ENCODE measurements at regions not wholly inside any gene's neighbourhood (a gene's known extent, or its start where the extent isn't known, plus 50 kb on each side); places are given as distances from the start of the nearest gene placed in this dataset.

GRCh38 chr5:6915574-6915973 is 202.3 kb downstream of the TENT4A start:
- Histone ChIP-seq H2BK120ac (ENCODE audit: low read depth, low read length) (no peak overlapping the region), H3K27me3 (ENCODE audit: control insufficient read depth in 1 of 2, insufficient read depth in 1 of 2, low read length in 2 of 2) (no peaks in the 10 kb centered on the region), H3K4me1 (ENCODE audit: control insufficient read depth, insufficient read depth, low read depth, low read length) (no peaks in the 10 kb centered on the region), H2BK12ac (ENCODE audit: low read length in 2 of 2) (no peak overlapping the region), H3K9me3 (ENCODE audit: control insufficient read depth, low read length) (peaks cover 11% of the 10 kb centered on the region), H3K4me3 (ENCODE audit: insufficient read depth in 1 of 2, low read depth in 1 of 2, low read length in 2 of 2) (no peak overlapping the region), H3K4me2 (ENCODE audit: low read length, poor library complexity, severe bottlenecking) (no peak overlapping the region), H3K27ac (ENCODE audit: low read length, poor library complexity, severe bottlenecking) (no peak overlapping the region), H3K14ac (ENCODE audit: low read length in 2 of 2) (no peak overlapping the region), H3K79me1 (replicated peaks; ENCODE audit: low read length, poor library complexity, severe bottlenecking) (no peaks in the 10 kb centered on the region), H4K8ac (ENCODE audit: low read length) (no peak overlapping the region), H2AFZ (ENCODE audit: low read depth, low read length) (no peak overlapping the region), H3K23ac (ENCODE audit: low read length in 2 of 2) (no peak overlapping the region), H3K9ac (ENCODE audit: low read length) (no peak overlapping the region), H2AK5ac (ENCODE audit: low read length, severe bottlenecking) (no peak overlapping the region), H3K4ac (ENCODE audit: low read depth in 1 of 2, low read length in 2 of 2) (no peak overlapping the region), H3K18ac (ENCODE audit: low read depth in 1 of 2, low read length in 2 of 2) (no peak overlapping the region), H2BK5ac (ENCODE audit: low read depth, low read length, poor library complexity, severe bottlenecking) (no peak overlapping the region), H4K91ac (ENCODE audit: low read length) (no peak overlapping the region), H3K36me3 (ENCODE audit: control insufficient read depth in 1 of 2, insufficient read depth in 2 of 2, low read depth in 1 of 2, low read length in 2 of 2) (no peaks in the 10 kb centered on the region), H2BK15ac (ENCODE audit: low read depth, poor library complexity, severe bottlenecking) (no peak overlapping the region)
- DNase-seq, result no peak
- WGBS, result 66% methylated on average over 3 of the region's 3 CpGs

GRCh38 chr5:6918255-6918654 is 205.0 kb downstream of the TENT4A start:
- H3K9me3 ChIP-seq (ENCODE audit: control insufficient read depth, low read length), result peaks cover 11% of the 10 kb centered on the region
- no peak overlapping the region for H3K27ac ChIP-seq (ENCODE audit: low read length, poor library complexity, severe bottlenecking)
- no peaks in the 10 kb centered on the region for H3K27me3 ChIP-seq (ENCODE audit: control insufficient read depth in 1 of 2, insufficient read depth in 1 of 2, low read length in 2 of 2)
- no peak overlapping the region for H3K4me2 ChIP-seq (ENCODE audit: low read length, poor library complexity, severe bottlenecking)
- H2BK120ac ChIP-seq (ENCODE audit: low read depth, low read length), result no peak overlapping the region
- H2BK12ac ChIP-seq (ENCODE audit: low read length in 2 of 2), result no peak overlapping the region
- no peak overlapping the region for H3K14ac ChIP-seq (ENCODE audit: low read length in 2 of 2)
- no peak overlapping the region for H4K91ac ChIP-seq (ENCODE audit: low read length)
- no peaks in the 10 kb centered on the region for H3K36me3 ChIP-seq (ENCODE audit: control insufficient read depth in 1 of 2, insufficient read depth in 2 of 2, low read depth in 1 of 2, low read length in 2 of 2)
- WGBS, result 86% methylated on average over 2 of the region's 5 CpGs
- no peak for DNase-seq
- H4K8ac ChIP-seq (ENCODE audit: low read length), result no peak overlapping the region
- H3K9ac ChIP-seq (ENCODE audit: low read length), result no peak overlapping the region
- H3K4ac ChIP-seq (ENCODE audit: low read depth in 1 of 2, low read length in 2 of 2), result no peak overlapping the region
- H3K4me3 ChIP-seq (ENCODE audit: insufficient read depth in 1 of 2, low read depth in 1 of 2, low read length in 2 of 2), result no peak overlapping the region
- H3K18ac ChIP-seq (ENCODE audit: low read depth in 1 of 2, low read length in 2 of 2), result no peak overlapping the region
- H2BK15ac ChIP-seq (ENCODE audit: low read depth, poor library complexity, severe bottlenecking), result no peak overlapping the region
- H2AK5ac ChIP-seq (ENCODE audit: low read length, severe bottlenecking), result no peak overlapping the region
- no peak overlapping the region for H3K23ac ChIP-seq (ENCODE audit: low read length in 2 of 2)
- H2AFZ ChIP-seq (ENCODE audit: low read depth, low read length), result no peak overlapping the region
- H3K79me1 ChIP-seq (replicated peaks; ENCODE audit: low read length, poor library complexity, severe bottlenecking), result no peaks in the 10 kb centered on the region
- no peaks in the 10 kb centered on the region for H3K4me1 ChIP-seq (ENCODE audit: control insufficient read depth, insufficient read depth, low read depth, low read length)
- H2BK5ac ChIP-seq (ENCODE audit: low read depth, low read length, poor library complexity, severe bottlenecking), result no peak overlapping the region

GRCh38 chr5:6920628-6921256 is 207.5 kb downstream of the TENT4A start:
- no peak overlapping the region for H3K27ac ChIP-seq (ENCODE audit: low read length, poor library complexity, severe bottlenecking)

GRCh38 chr5:6926491-6927038 is 213.3 kb downstream of the TENT4A start:
- H3K4me1 ChIP-seq (ENCODE audit: control insufficient read depth, insufficient read depth, low read depth, low read length), result no peaks in the 10 kb centered on the region
- H4K91ac ChIP-seq (ENCODE audit: low read length), result no peak overlapping the region
- H3K27me3 ChIP-seq (ENCODE audit: control insufficient read depth in 1 of 2, insufficient read depth in 1 of 2, low read length in 2 of 2), result no peaks in the 10 kb centered on the region
- H2AFZ ChIP-seq (ENCODE audit: low read depth, low read length), result no peak overlapping the region
- DNase-seq, result no peak
- H3K4me3 ChIP-seq (ENCODE audit: insufficient read depth in 1 of 2, low read depth in 1 of 2, low read length in 2 of 2), result no peak overlapping the region
- 30% methylated on average over 1 of the region's 1 CpG for WGBS
- no peak overlapping the region for H3K4me2 ChIP-seq (ENCODE audit: low read length, poor library complexity, severe bottlenecking)
- no peak overlapping the region for H2AK5ac ChIP-seq (ENCODE audit: low read length, severe bottlenecking)
- no peak overlapping the region for H3K18ac ChIP-seq (ENCODE audit: low read depth in 1 of 2, low read length in 2 of 2)
- no peak overlapping the region for H4K8ac ChIP-seq (ENCODE audit: low read length)
- H3K36me3 ChIP-seq (ENCODE audit: control insufficient read depth in 1 of 2, insufficient read depth in 2 of 2, low read depth in 1 of 2, low read length in 2 of 2), result no peaks in the 10 kb centered on the region
- no peak overlapping the region for H2BK5ac ChIP-seq (ENCODE audit: low read depth, low read length, poor library complexity, severe bottlenecking)
- H3K27ac ChIP-seq (ENCODE audit: low read length, poor library complexity, severe bottlenecking), result no peak overlapping the region
- no peaks in the 10 kb centered on the region for H3K79me1 ChIP-seq (replicated peaks; ENCODE audit: low read length, poor library complexity, severe bottlenecking)
- no peak overlapping the region for H2BK12ac ChIP-seq (ENCODE audit: low read length in 2 of 2)
- H3K4ac ChIP-seq (ENCODE audit: low read depth in 1 of 2, low read length in 2 of 2), result no peak overlapping the region
- H2BK120ac ChIP-seq (ENCODE audit: low read depth, low read length), result no peak overlapping the region
- H3K23ac ChIP-seq (ENCODE audit: low read length in 2 of 2), result no peak overlapping the region
- no peak overlapping the region for H2BK15ac ChIP-seq (ENCODE audit: low read depth, poor library complexity, severe bottlenecking)
- H3K14ac ChIP-seq (ENCODE audit: low read length in 2 of 2), result no peak overlapping the region
- no peak overlapping the region for H3K9ac ChIP-seq (ENCODE audit: low read length)
- H3K9me3 ChIP-seq (ENCODE audit: control insufficient read depth, low read length), result no peaks in the 10 kb centered on the region

More at GRCh38 chr5:6920628-6921256, 207.5 kb downstream of the TENT4A start:
- Histone ChIP-seq H3K4me2 (ENCODE audit: low read length, poor library complexity, severe bottlenecking) (no peak overlapping the region), H3K14ac (ENCODE audit: low read length in 2 of 2) (no peak overlapping the region), H2BK5ac (ENCODE audit: low read depth, low read length, poor library complexity, severe bottlenecking) (no peak overlapping the region), H3K9me3 (ENCODE audit: control insufficient read depth, low read length) (peaks cover 9% of the 10 kb centered on the region), H3K9ac (ENCODE audit: low read length) (no peak overlapping the region), H4K8ac (ENCODE audit: low read length) (no peak overlapping the region), H2AFZ (ENCODE audit: low read depth, low read length) (no peak overlapping the region), H3K79me1 (replicated peaks; ENCODE audit: low read length, poor library complexity, severe bottlenecking) (no peaks in the 10 kb centered on the region), H3K4me1 (ENCODE audit: control insufficient read depth, insufficient read depth, low read depth, low read length) (no peaks in the 10 kb centered on the region), H2BK12ac (ENCODE audit: low read length in 2 of 2) (no peak overlapping the region), H3K23ac (ENCODE audit: low read length in 2 of 2) (no peak overlapping the region), H3K36me3 (ENCODE audit: control insufficient read depth in 1 of 2, insufficient read depth in 2 of 2, low read depth in 1 of 2, low read length in 2 of 2) (no peaks in the 10 kb centered on the region), H3K4me3 (ENCODE audit: insufficient read depth in 1 of 2, low read depth in 1 of 2, low read length in 2 of 2) (no peak overlapping the region), H4K91ac (ENCODE audit: low read length) (no peak overlapping the region), H2AK5ac (ENCODE audit: low read length, severe bottlenecking) (no peak overlapping the region), H3K4ac (ENCODE audit: low read depth in 1 of 2, low read length in 2 of 2) (no peak overlapping the region), H2BK120ac (ENCODE audit: low read depth, low read length) (no peak overlapping the region), H3K27me3 (ENCODE audit: control insufficient read depth in 1 of 2, insufficient read depth in 1 of 2, low read length in 2 of 2) (no peaks in the 10 kb centered on the region), H2BK15ac (ENCODE audit: low read depth, poor library complexity, severe bottlenecking) (no peak overlapping the region), H3K18ac (ENCODE audit: low read depth in 1 of 2, low read length in 2 of 2) (no peak overlapping the region)
- DNase-seq, result no peak
- WGBS, result 74% methylated on average over 4 of the region's 6 CpGs
